Activated CD4-positive, CD25-positive, alpha-beta regulatory T cell treated with anti-CD3 and anti-CD28 coated beads, Interleukin-2, amount 50 U/mL, for 16 hours (primary cell): ENCODE measurements at regions not wholly inside any gene's neighbourhood (a gene's known extent, or its start where the extent isn't known, plus 50 kb on each side); places are given as distances from the start of the nearest gene placed in this dataset.
"Not testable (repeated sequence)": the region's sequence is repeated elsewhere in the genome, so short reads cannot be mapped to it uniquely, and the experiment has no call there.

Experiments
- DNase-seq: peaks from one replicate; pipeline ENCODE4 v3.0.0-alpha.2; 2020; ENCODE audit warnings: low read depth, low spot score

GRCh38 chr2:111496176-111496575 lies 375.5 kb downstream of the BCL2L11 start:
- DNase-seq, result not testable (repeated sequence)

GRCh38 chr2:111496860-111497259 lies 376.1 kb downstream of the BCL2L11 start:
- not testable (repeated sequence) for DNase-seq

GRCh38 chr2:111497270-111497669 lies 376.6 kb downstream of the BCL2L11 start:
- DNase-seq, result not testable (repeated sequence)

GRCh38 chr2:111500536-111501062 lies 379.9 kb downstream of the BCL2L11 start:
- not testable (repeated sequence) for DNase-seq

GRCh38 chr2:111503844-111504570 lies 380.0 kb downstream of the ANAPC1 start:
- not testable (repeated sequence) for DNase-seq

- DNase-seq, result not testable (repeated sequence)
Observed at GRCh38 chr2:111504571-111504942, 379.4 kb downstream of the ANAPC1 start.

GRCh38 chr2:111505267-111505666 lies 378.7 kb downstream of the ANAPC1 start:
- not testable (repeated sequence) for DNase-seq

- DNase-seq, result peak; percentile 10
Observed at GRCh38 chr2:111506936-111507335, 377.1 kb downstream of the ANAPC1 start.

- DNase-seq, result not testable (repeated sequence)
Observed at GRCh38 chr2:111509225-111509869, 374.6 kb downstream of the ANAPC1 start.

GRCh38 chr2:111510384-111510783 lies 373.6 kb downstream of the ANAPC1 start:
- DNase-seq, result not testable (repeated sequence)

GRCh38 chr2:111511062-111511461 lies 372.9 kb downstream of the ANAPC1 start:
- not testable (repeated sequence) for DNase-seq

GRCh38 chr2:111512378-111512777 lies 371.6 kb downstream of the ANAPC1 start:
- DNase-seq, result not testable (repeated sequence)

- DNase-seq, result not testable (repeated sequence)
Observed at GRCh38 chr2:111514138-111514537, 369.9 kb downstream of the ANAPC1 start.

GRCh38 chr2:111517050-111517720 lies 366.8 kb downstream of the ANAPC1 start:
- not testable (repeated sequence) for DNase-seq

GRCh38 chr2:111517721-111518053 lies 366.3 kb downstream of the ANAPC1 start:
- DNase-seq, result not testable (repeated sequence)

- DNase-seq, result no peak
Observed at GRCh38 chr2:111519071-111519470, 364.9 kb downstream of the ANAPC1 start.

GRCh38 chr2:111522231-111522768 lies 361.7 kb downstream of the ANAPC1 start:
- no peak for DNase-seq

- DNase-seq, result no peak
Observed at GRCh38 chr2:111523009-111523408, 361.0 kb downstream of the ANAPC1 start.

- not testable (repeated sequence) for DNase-seq
Observed at GRCh38 chr2:111525026-111525425, 359.0 kb downstream of the ANAPC1 start.

- not testable (repeated sequence) for DNase-seq
Observed at GRCh38 chr2:111526041-111526639, 357.9 kb downstream of the ANAPC1 start.

- not testable (repeated sequence) for DNase-seq
Observed at GRCh38 chr2:111527707-111528400, 356.1 kb downstream of the ANAPC1 start.
